HG03159 (cell line): ENCODE measurements at regions not wholly inside any gene's neighbourhood (a gene's known extent, or its start where the extent isn't known, plus 50 kb on each side); places are given as distances from the start of the nearest gene placed in this dataset.

Source experiments
- ATAC-seq: cut with Tn5 transposase; IDR thresholded peaks from one replicate; pipeline ENCODE4 v1.9.1; 2021; ENCODE audit warnings: mild to moderate bottlenecking, moderate library complexity; ENCODE audit not compliant: unreplicated experiment

GRCh38 chr14:80381807-80382363, 170.6 kb upstream of the DIO2 start:
- ATAC-seq = no peak

GRCh38 chr14:80379035-80379434, 167.7 kb upstream of the DIO2 start:
- ATAC-seq = no peak

- ATAC-seq = no peak
Observed at GRCh38 chr14:80378084-80378690, 166.9 kb upstream of the DIO2 start.

- ATAC-seq = no peak
Observed at GRCh38 chr14:80364816-80365215, 153.5 kb upstream of the DIO2 start.

GRCh38 chr14:80364274-80364673, 153.0 kb upstream of the DIO2 start:
- ATAC-seq = no peak

- no peak for ATAC-seq
Observed at GRCh38 chr14:80358112-80358511, 146.8 kb upstream of the DIO2 start.

- ATAC-seq = peak; percentile 49
Observed at GRCh38 chr14:80356413-80356812, 145.1 kb upstream of the DIO2 start.

- ATAC-seq = no peak
Observed at GRCh38 chr14:80354860-80355581, 143.7 kb upstream of the DIO2 start.

- no peak for ATAC-seq
Observed at GRCh38 chr14:80352471-80352870, 141.2 kb upstream of the DIO2 start.

- no peak for ATAC-seq
Observed at GRCh38 chr14:80350707-80351106, 139.4 kb upstream of the DIO2 start.

GRCh38 chr14:80346395-80346794, 135.1 kb upstream of the DIO2 start:
- ATAC-seq = no peak

- no peak for ATAC-seq
Observed at GRCh38 chr14:80344208-80344607, 132.9 kb upstream of the DIO2 start.

GRCh38 chr14:80336608-80337106, 125.4 kb upstream of the DIO2 start:
- ATAC-seq = no peak

- ATAC-seq = no peak
Observed at GRCh38 chr14:80325688-80326087, 114.4 kb upstream of the DIO2 start.

GRCh38 chr14:80325112-80325511, 113.8 kb upstream of the DIO2 start:
- no peak for ATAC-seq

GRCh38 chr14:80324649-80325048, 113.3 kb upstream of the DIO2 start:
- no peak for ATAC-seq

- ATAC-seq = no peak
Observed at GRCh38 chr14:80323038-80323665, 111.8 kb upstream of the DIO2 start.

GRCh38 chr14:80316441-80316840, 105.1 kb upstream of the DIO2 start:
- ATAC-seq = no peak

- no peak for ATAC-seq
Observed at GRCh38 chr14:80315681-80316080, 104.4 kb upstream of the DIO2 start.

- no peak for ATAC-seq
Observed at GRCh38 chr14:80313806-80314205, 102.5 kb upstream of the DIO2 start.

GRCh38 chr14:80310938-80311750, 99.8 kb upstream of the DIO2 start:
- no peak for ATAC-seq
